Transverse colon (tissue), 3 donors: ENCODE measurements at regions not wholly inside any gene's neighbourhood (a gene's known extent, or its start where the extent isn't known, plus 50 kb on each side); places are given as distances from the start of the nearest gene placed in this dataset.

Source experiments
- CTCF ChIP-seq, 5 experiments: fragments of 200-600 bp in 3 of 5; fragments of 450-650 bp in 2 of 5; sonication (generic) in 3 of 5; IDR thresholded peaks; 1 replicate in 2 of 5; 2 replicates in 3 of 5; pipeline ENCODE4 v1.5.1; 2016 to 2017; ENCODE audit warnings: antibody characterized with exemption in 5 of 5, inconsistent platforms in 3 of 5, mild to moderate bottlenecking in 2 of 5, moderate library complexity in 1 of 5
- EP300 ChIP-seq: sonication (generic); formaldehyde crosslinking; IDR thresholded peaks from one replicate; pipeline ENCODE4 v1.6.1; 2017; ENCODE audit warnings: antibody characterized with exemption, low read depth
- POLR2A ChIP-seq: fragments of 450-650 bp; IDR thresholded peaks from one replicate; pipeline ENCODE4 v1.6.1; 2016; ENCODE audit warnings: antibody characterized with exemption, mild to moderate bottlenecking, moderate library complexity

DNA sequence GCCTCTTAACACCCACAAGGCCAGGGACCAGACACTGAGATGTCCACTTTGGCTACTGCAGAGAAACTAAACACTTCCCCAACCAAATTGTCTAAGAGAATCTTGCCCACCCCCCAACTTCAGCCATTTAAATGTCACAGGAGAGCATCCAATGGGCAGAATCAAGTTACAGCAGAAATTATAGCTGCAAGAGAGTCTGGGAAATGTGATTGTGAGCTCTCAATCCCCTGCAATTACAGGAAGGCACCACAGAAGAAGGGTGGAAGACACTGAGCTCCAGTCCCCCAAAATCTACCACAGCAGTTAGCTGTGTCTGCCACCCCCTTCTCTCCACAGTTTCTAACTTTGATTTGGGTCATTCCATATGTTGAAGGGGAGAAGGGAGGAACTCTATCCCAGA is 103.5 kb upstream of the ATL2 start:
- TF ChIP-seq POLR2A (no peak), CTCF (IDR thresholded peaks at IDR 0.05) (no peak), EP300 (no peak)
